ENCODE measurements at regions not wholly inside any gene's neighbourhood (a gene's known extent, or its start where the extent isn't known, plus 50 kb on each side); places are given as distances from the start of the nearest gene placed in this dataset.

GRCh38 chr5:6084376-6084775 is 294.0 kb downstream of the MED10 start:
- Histone ChIP-seq H3K79me2 (ENCODE audit: control insufficient read depth, insufficient read depth, low read length) (no peaks in the 10 kb centered on the region), H3K9ac (ENCODE audit: insufficient read depth, low read length) (no peak overlapping the region), H3K4me2 (ENCODE audit: extremely low read depth, insufficient read depth, low read length) (no peak overlapping the region)

GRCh38 chr5:6083311-6083978 is 294.9 kb downstream of the MED10 start:
- H3K27me3 ChIP-seq (ENCODE audit: control insufficient read depth, insufficient read depth, low read length) = no peaks in the 10 kb centered on the region

More at GRCh38 chr5:6084376-6084775, 294.0 kb downstream of the MED10 start:
- DNase-seq (ENCODE audit: low read depth in 2 of 2) = no peak
- H3K9me3 ChIP-seq (ENCODE audit: control insufficient read depth, insufficient read depth, low read depth, low read length) = no peaks in the 10 kb centered on the region
- no peak overlapping the region for H2AFZ ChIP-seq (ENCODE audit: low read length)
- no peak overlapping the region for H3K4me3 ChIP-seq (replicated peaks in 1 of 4; ENCODE audit: control extremely low read depth in 1 of 4, insufficient read depth in 1 of 4, low read depth in 3 of 4, low read length in 4 of 4)
- no peaks in the 10 kb centered on the region for H3K36me3 ChIP-seq (ENCODE audit: control insufficient read depth, insufficient read depth, low read length)
- H4K20me1 ChIP-seq (ENCODE audit: control insufficient read depth, extremely low read depth, insufficient read depth, low read length) = no peaks in the 10 kb centered on the region
- TF ChIP-seq EZH2 (IDR thresholded peaks at IDR 0.05; ENCODE audit: low read length, missing control alignments) (no peak), CTCF (conservative IDR thresholded peaks at IDR 0.05 in 1 of 2, IDR thresholded peaks at IDR 0.05 in 1 of 2; ENCODE audit: low read depth in 1 of 2, low read length in 2 of 2) (no peak)
- H3K4me1 ChIP-seq (ENCODE audit: control insufficient read depth, extremely low read depth, insufficient read depth, low read length) = no peaks in the 10 kb centered on the region
- no peak overlapping the region for H3K27ac ChIP-seq (ENCODE audit: insufficient read depth, low read length)
- H3K27me3 ChIP-seq (ENCODE audit: control insufficient read depth, insufficient read depth, low read length) = no peaks in the 10 kb centered on the region

GRCh38 chr5:6082685-6083084 is 295.7 kb downstream of the MED10 start:
- TF ChIP-seq CTCF (conservative IDR thresholded peaks at IDR 0.05 in 1 of 2, IDR thresholded peaks at IDR 0.05 in 1 of 2; ENCODE audit: low read depth in 1 of 2, low read length in 2 of 2) (no peak), EZH2 (IDR thresholded peaks at IDR 0.05; ENCODE audit: low read length, missing control alignments) (no peak)
- H2AFZ ChIP-seq (ENCODE audit: low read length) = no peak overlapping the region
- no peak overlapping the region for H3K4me2 ChIP-seq (ENCODE audit: extremely low read depth, insufficient read depth, low read length)
- H3K9me3 ChIP-seq (ENCODE audit: control insufficient read depth, insufficient read depth, low read depth, low read length) = no peaks in the 10 kb centered on the region
- H3K4me3 ChIP-seq (replicated peaks in 1 of 4; ENCODE audit: control extremely low read depth in 1 of 4, insufficient read depth in 1 of 4, low read depth in 3 of 4, low read length in 4 of 4) = no peak overlapping the region
- no peaks in the 10 kb centered on the region for H3K36me3 ChIP-seq (ENCODE audit: control insufficient read depth, insufficient read depth, low read length)
- no peaks in the 10 kb centered on the region for H4K20me1 ChIP-seq (ENCODE audit: control insufficient read depth, extremely low read depth, insufficient read depth, low read length)
- H3K27ac ChIP-seq (ENCODE audit: insufficient read depth, low read length) = no peak overlapping the region
- H3K4me1 ChIP-seq (ENCODE audit: control insufficient read depth, extremely low read depth, insufficient read depth, low read length) = no peaks in the 10 kb centered on the region
- no peak for DNase-seq (ENCODE audit: low read depth in 2 of 2)
- no peaks in the 10 kb centered on the region for H3K79me2 ChIP-seq (ENCODE audit: control insufficient read depth, insufficient read depth, low read length)
- H3K27me3 ChIP-seq (ENCODE audit: control insufficient read depth, insufficient read depth, low read length) = no peaks in the 10 kb centered on the region
- H3K9ac ChIP-seq (ENCODE audit: insufficient read depth, low read length) = no peak overlapping the region

More at GRCh38 chr5:6083311-6083978, 294.9 kb downstream of the MED10 start:
- no peak for DNase-seq (ENCODE audit: low read depth in 2 of 2)
- Histone ChIP-seq H3K79me2 (ENCODE audit: control insufficient read depth, insufficient read depth, low read length) (no peaks in the 10 kb centered on the region), H3K27ac (ENCODE audit: insufficient read depth, low read length) (no peak overlapping the region), H3K36me3 (ENCODE audit: control insufficient read depth, insufficient read depth, low read length) (no peaks in the 10 kb centered on the region), H3K9me3 (ENCODE audit: control insufficient read depth, insufficient read depth, low read depth, low read length) (no peaks in the 10 kb centered on the region), H2AFZ (ENCODE audit: low read length) (no peak overlapping the region), H3K4me3 (replicated peaks in 1 of 4; ENCODE audit: control extremely low read depth in 1 of 4, insufficient read depth in 1 of 4, low read depth in 3 of 4, low read length in 4 of 4) (no peak overlapping the region), H3K4me2 (ENCODE audit: extremely low read depth, insufficient read depth, low read length) (no peak overlapping the region), H3K4me1 (ENCODE audit: control insufficient read depth, extremely low read depth, insufficient read depth, low read length) (no peaks in the 10 kb centered on the region), H3K9ac (ENCODE audit: insufficient read depth, low read length) (no peak overlapping the region), H4K20me1 (ENCODE audit: control insufficient read depth, extremely low read depth, insufficient read depth, low read length) (no peaks in the 10 kb centered on the region)
- no peak for TF ChIP-seq CTCF (conservative IDR thresholded peaks at IDR 0.05 in 1 of 2, IDR thresholded peaks at IDR 0.05 in 1 of 2; ENCODE audit: low read depth in 1 of 2, low read length in 2 of 2)
- TF ChIP-seq EZH2 (IDR thresholded peaks at IDR 0.05; ENCODE audit: low read length, missing control alignments) = no peak

All from fibroblast of lung (primary cell).